ENCODE measurements at regions not wholly inside any gene's neighbourhood (a gene's known extent, or its start where the extent isn't known, plus 50 kb on each side); places are given as distances from the start of the nearest gene placed in this dataset.

DNA sequence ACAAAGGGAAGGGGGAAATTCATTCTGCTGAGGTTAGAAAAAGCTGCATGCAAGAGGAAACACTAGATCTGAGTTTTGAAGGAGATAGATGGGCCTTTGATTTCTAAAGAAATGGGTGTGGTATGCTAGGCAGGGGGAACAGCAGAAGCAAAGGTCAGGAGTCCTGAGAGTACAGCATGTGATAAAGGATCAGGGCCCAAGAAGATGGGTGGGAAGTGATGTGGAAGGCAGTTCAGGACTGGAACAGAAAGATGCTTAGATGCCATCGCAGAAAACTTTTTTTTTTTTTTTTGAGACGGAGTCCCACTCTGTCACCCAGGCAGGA lies 126.2 kb downstream of the ALDH8A1 start:
- no peak for TF ChIP-seq KDM2B (CRISPR knock-in tag; IDR thresholded peaks at IDR 0.05)
- TF ChIP-seq, protein P1, sequence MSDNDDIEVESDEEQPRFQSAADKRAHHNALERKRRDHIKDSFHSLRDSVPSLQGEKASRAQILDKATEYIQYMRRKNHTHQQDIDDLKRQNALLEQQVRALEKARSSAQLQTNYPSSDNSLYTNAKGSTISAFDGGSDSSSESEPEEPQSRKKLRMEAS (CRISPR knock-in tag; IDR thresholded peaks at IDR 0.05), result no peak
- no peak for TF ChIP-seq ATF1 (CRISPR knock-in tag; IDR thresholded peaks at IDR 0.05)
- TF ChIP-seq ATF1 (tag; IDR thresholded peaks at IDR 0.05), result no peak
- TF ChIP-seq, protein P2, sequence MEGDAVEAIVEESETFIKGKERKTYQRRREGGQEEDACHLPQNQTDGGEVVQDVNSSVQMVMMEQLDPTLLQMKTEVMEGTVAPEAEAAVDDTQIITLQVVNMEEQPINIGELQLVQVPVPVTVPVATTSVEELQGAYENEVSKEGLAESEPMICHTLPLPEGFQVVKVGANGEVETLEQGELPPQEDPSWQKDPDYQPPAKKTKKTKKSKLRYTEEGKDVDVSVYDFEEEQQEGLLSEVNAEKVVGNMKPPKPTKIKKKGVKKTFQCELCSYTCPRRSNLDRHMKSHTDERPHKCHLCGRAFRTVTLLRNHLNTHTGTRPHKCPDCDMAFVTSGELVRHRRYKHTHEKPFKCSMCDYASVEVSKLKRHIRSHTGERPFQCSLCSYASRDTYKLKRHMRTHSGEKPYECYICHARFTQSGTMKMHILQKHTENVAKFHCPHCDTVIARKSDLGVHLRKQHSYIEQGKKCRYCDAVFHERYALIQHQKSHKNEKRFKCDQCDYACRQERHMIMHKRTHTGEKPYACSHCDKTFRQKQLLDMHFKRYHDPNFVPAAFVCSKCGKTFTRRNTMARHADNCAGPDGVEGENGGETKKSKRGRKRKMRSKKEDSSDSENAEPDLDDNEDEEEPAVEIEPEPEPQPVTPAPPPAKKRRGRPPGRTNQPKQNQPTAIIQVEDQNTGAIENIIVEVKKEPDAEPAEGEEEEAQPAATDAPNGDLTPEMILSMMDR (IDR thresholded peaks at IDR 0.05 in 2 of 3, conservative IDR thresholded peaks at IDR 0.05 in 1 of 3; ENCODE audit: insufficient read depth in 2 of 3, low read depth in 1 of 3, low read length in 3 of 3), result no peak
- TF ChIP-seq KDM1A (IDR thresholded peaks at IDR 0.05), result no peak
- no peak for TF ChIP-seq ZNF445 (CRISPR knock-in tag; IDR thresholded peaks at IDR 0.05; ENCODE audit: low read depth)
- TF ChIP-seq PCBP1 (IDR thresholded peaks at IDR 0.05; ENCODE audit: low read depth, low read length, poor library complexity, severe bottlenecking), result no peak
- TF ChIP-seq KAT2B (IDR thresholded peaks at IDR 0.05; ENCODE audit: low read depth, low read length), result no peak
